GM23338 (cell line): ENCODE measurements at regions not wholly inside any gene's neighbourhood (a gene's known extent, or its start where the extent isn't known, plus 50 kb on each side); places are given as distances from the start of the nearest gene placed in this dataset.

Experiments used
- CTCF ChIP-seq, 2 experiments: fragments of 200-600 bp in 1 of 2; sonication (generic) in 1 of 2; conservative IDR thresholded peaks; 2 replicates each; pipeline versions ENCODE4 v1.5.1 to v1.6.1; 2016 to 2017; ENCODE audit warnings: antibody characterized with exemption in 2 of 2, low read depth in 2 of 2, mild to moderate bottlenecking in 2 of 2, moderate library complexity in 1 of 2
- EZH2 ChIP-seq: fragments of 200-600 bp; sonication (generic); IDR thresholded peaks from one replicate; pipeline ENCODE4 v1.8.0; 2017; ENCODE audit warnings: antibody characterized with exemption, mild to moderate bottlenecking, low read depth; ENCODE audit not compliant: unreplicated experiment
- EZH2phosphoT487 ChIP-seq: fragments of 200-600 bp; sonication (generic); IDR thresholded peaks from one replicate; pipeline ENCODE4 v1.8.1; 2018; ENCODE audit warnings: antibody characterized with exemption; ENCODE audit not compliant: unreplicated experiment
- POLR2AphosphoS5 ChIP-seq: IDR thresholded peaks from 2 replicates; pipeline ENCODE4 v1.6.1; 2016; ENCODE audit warnings: antibody characterized with exemption, low read depth

DNA sequence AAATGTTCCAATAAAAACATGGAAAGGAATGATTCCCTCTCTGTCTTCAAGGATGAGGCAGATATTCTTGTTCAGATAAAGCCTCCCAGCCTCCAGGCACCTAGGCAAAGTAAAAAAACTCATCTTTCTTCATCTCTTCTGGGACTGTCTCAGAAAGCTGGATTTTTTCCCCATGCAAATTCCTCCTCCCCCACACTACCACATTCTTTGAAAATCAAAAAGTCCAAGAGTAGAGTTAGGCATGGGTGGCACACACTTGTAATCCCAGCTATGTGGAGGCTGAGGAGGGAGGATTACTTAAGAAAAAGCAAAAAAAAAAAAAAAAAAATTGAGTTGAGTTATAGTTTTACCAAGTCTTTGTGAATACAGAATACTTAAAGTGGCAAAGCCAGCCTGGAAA is 82.8 kb downstream of the GLUL start:
- TF ChIP-seq CTCF (conservative IDR thresholded peaks at IDR 0.05; ENCODE audit: low read depth in 2 of 2) (no peak), EZH2 (no peak), EZH2phosphoT487 (no peak), POLR2AphosphoS5 (no peak)
